ENCODE measurements at regions not wholly inside any gene's neighbourhood (a gene's known extent, or its start where the extent isn't known, plus 50 kb on each side); places are given as distances from the start of the nearest gene placed in this dataset.

- DNase-seq (ENCODE audit: low read depth): no peak
- H3K9ac ChIP-seq (ENCODE audit: low read length): no peak overlapping the region
- H3K27me3 ChIP-seq (replicated peaks; ENCODE audit: control insufficient read depth, insufficient read depth, low read length): no peaks in the 10 kb centered on the region
- no peak overlapping the region for H3K4me3 ChIP-seq (ENCODE audit: low read length)
- peaks cover 32% of the 10 kb centered on the region for H3K4me1 ChIP-seq (ENCODE audit: control insufficient read depth, insufficient read depth, low read length)
- H3K9me3 ChIP-seq (ENCODE audit: control insufficient read depth, low read length): no peaks in the 10 kb centered on the region
- no peaks in the 10 kb centered on the region for H3K36me3 ChIP-seq (ENCODE audit: control insufficient read depth, insufficient read depth, low read length, severe bottlenecking)
Observed at GRCh38 chr14:76922584-76922983, 96.4 kb downstream of the LRRC74A start.

- H3K9me3 ChIP-seq (ENCODE audit: control insufficient read depth, low read length): no peaks in the 10 kb centered on the region
- H3K4me3 ChIP-seq (ENCODE audit: low read length): no peak overlapping the region
- H3K4me1 ChIP-seq (ENCODE audit: control insufficient read depth, insufficient read depth, low read length): peaks cover 33% of the 10 kb centered on the region
- DNase-seq (ENCODE audit: low read depth): no peak
- no peaks in the 10 kb centered on the region for H3K36me3 ChIP-seq (ENCODE audit: control insufficient read depth, insufficient read depth, low read length, severe bottlenecking)
- no peak overlapping the region for H3K9ac ChIP-seq (ENCODE audit: low read length)
- no peaks in the 10 kb centered on the region for H3K27me3 ChIP-seq (replicated peaks; ENCODE audit: control insufficient read depth, insufficient read depth, low read length)
Observed at GRCh38 chr14:76922092-76922491, 95.9 kb downstream of the LRRC74A start.

- Histone ChIP-seq H3K27me3 (replicated peaks; ENCODE audit: control insufficient read depth, insufficient read depth, low read length) (no peaks in the 10 kb centered on the region), H3K36me3 (ENCODE audit: control insufficient read depth, insufficient read depth, low read length, severe bottlenecking) (no peaks in the 10 kb centered on the region), H3K9ac (ENCODE audit: low read length) (no peak overlapping the region), H3K4me1 (ENCODE audit: control insufficient read depth, insufficient read depth, low read length) (peaks cover 30% of the 10 kb centered on the region), H3K4me3 (ENCODE audit: low read length) (no peak overlapping the region), H3K9me3 (ENCODE audit: control insufficient read depth, low read length) (no peaks in the 10 kb centered on the region)
- no peak for DNase-seq (ENCODE audit: low read depth)
Observed at GRCh38 chr14:76921088-76921399, 94.8 kb downstream of the LRRC74A start.

- Histone ChIP-seq H3K9me3 (ENCODE audit: control insufficient read depth, low read length) (no peaks in the 10 kb centered on the region), H3K27me3 (replicated peaks; ENCODE audit: control insufficient read depth, insufficient read depth, low read length) (no peaks in the 10 kb centered on the region), H3K4me1 (ENCODE audit: control insufficient read depth, insufficient read depth, low read length) (peaks cover 30% of the 10 kb centered on the region), H3K9ac (ENCODE audit: low read length) (no peak overlapping the region), H3K36me3 (ENCODE audit: control insufficient read depth, insufficient read depth, low read length, severe bottlenecking) (no peaks in the 10 kb centered on the region), H3K4me3 (ENCODE audit: low read length) (no peak overlapping the region)
- DNase-seq (ENCODE audit: low read depth): no peak
Observed at GRCh38 chr14:76920331-76921087, 94.3 kb downstream of the LRRC74A start.

- Histone ChIP-seq H3K9me3 (ENCODE audit: control insufficient read depth, low read length) (no peaks in the 10 kb centered on the region), H3K9ac (ENCODE audit: low read length) (peak overlapping the region; percentile 83), H3K4me1 (ENCODE audit: control insufficient read depth, insufficient read depth, low read length) (peaks cover 30% of the 10 kb centered on the region), H3K27me3 (replicated peaks; ENCODE audit: control insufficient read depth, insufficient read depth, low read length) (no peaks in the 10 kb centered on the region), H3K4me3 (ENCODE audit: low read length) (peak overlapping the region; percentile 70), H3K36me3 (ENCODE audit: control insufficient read depth, insufficient read depth, low read length, severe bottlenecking) (no peaks in the 10 kb centered on the region)
- peak; percentile 86 for DNase-seq (ENCODE audit: low read depth)
Observed at GRCh38 chr14:76919431-76920330, 93.5 kb downstream of the LRRC74A start.
